DMS 273 treated with DMSO at 0.1 percent for 48 hours (cell line): ENCODE measurements at regions not wholly inside any gene's neighbourhood (a gene's known extent, or its start where the extent isn't known, plus 50 kb on each side); places are given as distances from the start of the nearest gene placed in this dataset.

Source experiments
- DNase-seq: peaks from one replicate; lab custom pipeline; 2025; lab: John Stamatoyannopoulos, UW

- no peak for DNase-seq
Measured at GRCh38 chr9:88658311-88658822, 123.4 kb downstream of the NXNL2 start.

- DNase-seq = no peak
Measured at GRCh38 chr9:88659126-88659525, 124.1 kb downstream of the NXNL2 start.

GRCh38 chr9:88660611-88661010, 125.6 kb downstream of the NXNL2 start:
- DNase-seq = no peak

- DNase-seq = no peak
Measured at GRCh38 chr9:88661759-88662158, 126.8 kb downstream of the NXNL2 start.

- DNase-seq = no peak
Measured at GRCh38 chr9:88663771-88664419, 128.9 kb downstream of the NXNL2 start.

GRCh38 chr9:88664773-88665172, 129.8 kb downstream of the NXNL2 start:
- no peak for DNase-seq

- DNase-seq = no peak
Measured at GRCh38 chr9:88672874-88673689, 138.1 kb downstream of the NXNL2 start.

GRCh38 chr9:88673886-88674285, 138.9 kb downstream of the NXNL2 start:
- no peak for DNase-seq

GRCh38 chr9:88676644-88677043, 141.7 kb downstream of the NXNL2 start:
- no peak for DNase-seq

- DNase-seq = no peak
Measured at GRCh38 chr9:88678008-88678407, 143.0 kb downstream of the NXNL2 start.

GRCh38 chr9:88678431-88678830, 143.5 kb downstream of the NXNL2 start:
- no peak for DNase-seq

GRCh38 chr9:88680041-88680440, 145.1 kb downstream of the NXNL2 start:
- no peak for DNase-seq

- no peak for DNase-seq
Measured at GRCh38 chr9:88680505-88681160, 145.7 kb downstream of the NXNL2 start.

GRCh38 chr9:88681434-88681833, 146.5 kb downstream of the NXNL2 start:
- DNase-seq = no peak

GRCh38 chr9:88682431-88682831, 147.5 kb downstream of the NXNL2 start:
- DNase-seq = no peak

- DNase-seq = no peak
Measured at GRCh38 chr9:88684046-88684445, 149.1 kb downstream of the NXNL2 start.

GRCh38 chr9:88684845-88685244, 149.9 kb downstream of the NXNL2 start:
- no peak for DNase-seq

- no peak for DNase-seq
Measured at GRCh38 chr9:88685966-88686365, 151.0 kb downstream of the NXNL2 start.

GRCh38 chr9:88689509-88690298, 154.7 kb downstream of the NXNL2 start:
- DNase-seq = no peak

- DNase-seq = no peak
Measured at GRCh38 chr9:88690628-88691027, 155.7 kb downstream of the NXNL2 start.

GRCh38 chr9:88691091-88691490, 156.1 kb downstream of the NXNL2 start:
- DNase-seq = no peak

- DNase-seq = no peak
Measured at GRCh38 chr9:88691811-88692210, 156.8 kb downstream of the NXNL2 start.
